SH-SY5Y (cell line): ENCODE measurements at regions not wholly inside any gene's neighbourhood (a gene's known extent, or its start where the extent isn't known, plus 50 kb on each side); places are given as distances from the start of the nearest gene placed in this dataset.

Experiments used
- GATA2 ChIP-seq: IDR thresholded peaks from 2 replicates; pipeline ENCODE4 v1.6.1; 2011; ENCODE audit warnings: mild to moderate bottlenecking, low read depth, low read length
- GATA3 ChIP-seq: IDR thresholded peaks from 2 replicates; pipeline ENCODE4 v1.6.1; 2011; ENCODE audit warnings: low read depth, mild to moderate bottlenecking, low read length, moderate library complexity

DNA sequence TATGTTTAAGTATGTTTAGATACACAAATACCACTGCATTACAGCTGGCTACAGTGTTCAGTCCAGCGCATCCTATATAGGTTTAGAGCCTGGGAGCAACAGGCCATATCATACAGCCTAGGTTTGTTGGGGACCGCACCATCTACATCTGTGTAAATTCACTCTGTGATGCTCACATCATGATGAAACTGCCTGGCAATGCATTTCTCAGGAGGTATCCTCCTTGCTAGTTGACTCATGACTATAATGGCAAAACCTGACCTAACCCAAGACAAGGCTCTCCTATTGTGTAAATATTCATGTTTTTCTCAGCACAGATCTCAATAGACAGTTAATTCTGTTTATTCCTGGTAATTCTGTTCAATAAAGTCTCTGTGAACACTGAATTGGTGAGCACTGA lies 240.7 kb upstream of the PFKP start:
- TF ChIP-seq GATA3: no peak
- TF ChIP-seq GATA2: no peak
